SK-N-SH treated with all-trans-retinoic acid at 6 μM for 48 hours (cell line): ENCODE measurements at regions not wholly inside any gene's neighbourhood (a gene's known extent, or its start where the extent isn't known, plus 50 kb on each side); places are given as distances from the start of the nearest gene placed in this dataset.

ENCODE experiments used
- ARNTL ChIP-seq: fragments of 450-650 bp; formaldehyde crosslinking; IDR thresholded peaks from 2 replicates; pipeline ENCODE4 v1.5.0; 2020; ENCODE audit warnings: low read depth, mild to moderate bottlenecking, moderate library complexity, borderline replicate concordance
- BACH2 ChIP-seq: fragments of 250-450 bp; sonication (Bioruptor Pico); IDR thresholded peaks from 2 replicates; pipeline ENCODE4 v1.9.0; 2021; ENCODE audit warnings: mild to moderate bottlenecking, borderline replicate concordance
- CSDC2 ChIP-seq: fragments of 250-450 bp; sonication (Bioruptor Pico); IDR thresholded peaks from 2 replicates; pipeline ENCODE4 v1.5.0; 2020; ENCODE audit warnings: mild to moderate bottlenecking, moderate library complexity
- ESRRG ChIP-seq: fragments of 250-450 bp; sonication (Bioruptor Pico); IDR thresholded peaks from 2 replicates; pipeline ENCODE4 v1.6.1; 2021; ENCODE audit warnings: mild to moderate bottlenecking
- ISL1 ChIP-seq: fragments of 250-450 bp; sonication (Bioruptor Pico); IDR thresholded peaks from 2 replicates; pipeline ENCODE4 v2.1.2; 2022; ENCODE audit warnings: mild to moderate bottlenecking, moderate library complexity
- PATZ1 ChIP-seq: fragments of 250-450 bp; sonication (Bioruptor Pico); IDR thresholded peaks from 2 replicates; pipeline ENCODE4 v1.8.0; 2020; ENCODE audit warnings: mild to moderate bottlenecking, moderate library complexity, borderline replicate concordance
- POU6F1 ChIP-seq: fragments of 250-450 bp; sonication (Bioruptor Pico); IDR thresholded peaks from 2 replicates; pipeline ENCODE4 v1.8.0; 2021; ENCODE audit warnings: low read depth, mild to moderate bottlenecking, moderate library complexity, borderline replicate concordance
- RARB ChIP-seq: fragments of 250-450 bp; sonication (Bioruptor Pico); IDR thresholded peaks from 2 replicates; pipeline ENCODE4 v1.8.0; 2021; ENCODE audit warnings: mild to moderate bottlenecking, moderate library complexity
- ZC3H10 ChIP-seq: fragments of 250-450 bp; sonication (Bioruptor Pico); IDR thresholded peaks from 2 replicates; pipeline ENCODE4 v1.5.1; 2021; ENCODE audit warnings: mild to moderate bottlenecking, moderate library complexity
- ZFP3 ChIP-seq: fragments of 250-450 bp; sonication (Bioruptor Pico); IDR thresholded peaks from 2 replicates; pipeline ENCODE4 v1.5.0; 2020; ENCODE audit warnings: mild to moderate bottlenecking, moderate library complexity
- ZFP30 ChIP-seq: fragments of 450-650 bp; formaldehyde crosslinking; IDR thresholded peaks from 2 replicates; pipeline ENCODE4 v1.5.0; 2022; ENCODE audit warnings: mild to moderate bottlenecking, moderate library complexity
- TF ChIP-seq, protein P1 (sequence below): fragments of 250-450 bp; sonication (Bioruptor Pico); IDR thresholded peaks from 2 replicates; pipeline ENCODE4 v1.5.1; 2020; ENCODE audit warnings: low read depth, mild to moderate bottlenecking, moderate library complexity

DNA sequence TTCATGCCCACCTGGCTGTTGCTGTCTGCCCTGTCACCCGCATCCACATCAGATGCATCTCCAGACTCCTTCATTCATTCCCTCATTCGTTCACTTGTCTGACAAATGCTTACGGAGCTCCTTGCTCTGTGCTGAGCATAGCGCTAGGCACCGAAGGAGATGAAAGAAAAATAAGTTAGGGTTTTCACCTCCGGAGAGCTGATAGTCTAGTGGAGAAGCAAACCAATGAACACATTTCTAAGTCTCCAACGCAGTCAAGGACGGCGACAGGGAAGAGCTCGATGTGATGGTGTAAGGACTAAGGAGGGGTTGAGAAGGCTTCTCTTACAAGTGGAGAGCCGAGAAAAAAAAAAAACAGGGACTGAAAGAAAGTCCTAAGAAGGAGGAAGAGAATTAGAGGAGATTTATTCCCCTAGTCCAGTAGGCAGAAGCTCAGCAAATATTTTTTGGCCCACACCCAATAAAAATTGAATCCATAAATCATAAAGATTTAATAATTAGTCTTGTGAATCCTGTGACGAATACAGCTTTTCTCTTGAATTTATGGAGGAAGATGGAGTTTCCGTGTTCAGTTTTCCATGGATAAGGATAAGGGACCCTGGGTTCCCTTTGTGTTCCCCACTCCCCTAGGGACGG, 127.2 kb upstream of the DLG1 start:
- TF ChIP-seq BACH2 (no peak), ZFP3 (CRISPR knock-in tag) (no peak), ZC3H10 (CRISPR knock-in tag) (no peak), RARB (CRISPR knock-in tag) (no peak), ARNTL (no peak), PATZ1 (CRISPR knock-in tag) (no peak), POU6F1 (no peak), CSDC2 (no peak), ESRRG (CRISPR knock-in tag) (no peak), ISL1 (CRISPR knock-in tag) (no peak), ZFP30 (CRISPR knock-in tag) (no peak)
- TF ChIP-seq, protein P1, sequence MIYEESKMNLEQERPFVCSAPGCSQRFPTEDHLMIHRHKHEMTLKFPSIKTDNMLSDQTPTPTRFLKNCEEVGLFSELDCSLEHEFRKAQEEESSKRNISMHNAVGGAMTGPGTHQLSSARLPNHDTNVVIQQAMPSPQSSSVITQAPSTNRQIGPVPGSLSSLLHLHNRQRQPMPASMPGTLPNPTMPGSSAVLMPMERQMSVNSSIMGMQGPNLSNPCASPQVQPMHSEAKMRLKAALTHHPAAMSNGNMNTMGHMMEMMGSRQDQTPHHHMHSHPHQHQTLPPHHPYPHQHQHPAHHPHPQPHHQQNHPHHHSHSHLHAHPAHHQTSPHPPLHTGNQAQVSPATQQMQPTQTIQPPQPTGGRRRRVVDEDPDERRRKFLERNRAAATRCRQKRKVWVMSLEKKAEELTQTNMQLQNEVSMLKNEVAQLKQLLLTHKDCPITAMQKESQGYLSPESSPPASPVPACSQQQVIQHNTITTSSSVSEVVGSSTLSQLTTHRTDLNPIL (CRISPR knock-in tag), result no peak
